K562 (cell line): ENCODE measurements at regions not wholly inside any gene's neighbourhood (a gene's known extent, or its start where the extent isn't known, plus 50 kb on each side); places are given as distances from the start of the nearest gene placed in this dataset.

Experiments
- ATAC-seq: fragments of 200-7000 bp; cut with Tn5 transposase; 3 replicates; pipeline ENCODE4 v1.9.1; 2020; ENCODE audit warnings: moderate library complexity
- BruUV-seq: library from RNA; stranded (reverse); fragments of 400-500 nt; replicated peaks from 2 replicates; lab custom pipeline; 2021; lab: Mats Ljungman, UMichigan
- CTCF ChIA-PET: fragments of 300-600 bp; formaldehyde crosslinking; extraction: SDS; loops from one replicate; lab custom pipeline; 2021; ENCODE audit warnings: low intra/inter-chr PET ratio; lab: Yijun Ruan, JAX
- POLR2A ChIA-PET: fragments of 300-600, 350-650 bp; sonication (Branson Sonifier 250); formaldehyde crosslinking; extraction: SDS; loops from one replicate; lab custom pipeline; 2021; ENCODE audit warnings: antibody characterized with exemption, inconsistent platforms; lab: Yijun Ruan, JAX
- DNase-seq, 4 experiments: peaks; one replicate each; pipeline versions ENCODE4 v3.0.0 to v3.0.0-alpha.2; 2011 to 2018; ENCODE audit warnings: low spot score in 3 of 4, mixed read lengths in 3 of 4; ENCODE audit errors: extremely low read depth in 1 of 4
- FAIRE-seq: peaks from 2 replicates; lab custom pipeline; 2011; peaks lifted over from hg19 to GRCh38; lab: Jason Lieb, UNC
- H2AFZ ChIP-seq: 2 replicates; pipeline ENCODE4 v1.6.0; 2011; ENCODE audit warnings: low read depth, low read length, control low read depth, inconsistent platforms
- H3K27ac ChIP-seq: fragments of 200-600 bp; 3 replicates; pipeline ENCODE4 v1.8.0; 2011; ENCODE audit warnings: low read depth, mild to moderate bottlenecking, control low read depth, inconsistent platforms, low read length, moderate library complexity, mixed read lengths; ENCODE audit errors: extremely low read depth
- H3K27me3 ChIP-seq, 2 experiments: fragments of 300-600 bp in 1 of 2; 2 replicates in 1 of 2; 3 replicates in 1 of 2; pipeline versions ENCODE4 v1.6.0 to v1.8.0; 2011; ENCODE audit warnings: inconsistent platforms in 2 of 2, low read length in 2 of 2, mild to moderate bottlenecking in 1 of 2, mixed read lengths in 1 of 2, moderate library complexity in 1 of 2; ENCODE audit not compliant: control insufficient read depth in 2 of 2, insufficient read depth in 2 of 2
- H3K36me3 ChIP-seq: fragments of 300-600 bp; 3 replicates; pipeline ENCODE4 v1.8.0; 2011; ENCODE audit warnings: mild to moderate bottlenecking, low read length, inconsistent platforms; ENCODE audit not compliant: control insufficient read depth, insufficient read depth
- H3K4me1 ChIP-seq, 2 experiments: fragments of 200-600 bp in 1 of 2; replicated peaks in 1 of 2; 2 replicates in 1 of 2; 3 replicates in 1 of 2; pipeline versions ENCODE4 v1.5.1 to v1.8.0; 2011; ENCODE audit warnings: inconsistent platforms in 2 of 2, low read length in 2 of 2, mild to moderate bottlenecking in 1 of 2, mixed read lengths in 1 of 2, moderate library complexity in 1 of 2; ENCODE audit not compliant: control insufficient read depth in 2 of 2, insufficient read depth in 2 of 2
- H3K4me2 ChIP-seq: 2 replicates; pipeline ENCODE4 v1.6.1; 2011; ENCODE audit warnings: low read length, control low read depth, inconsistent platforms, mixed read lengths; ENCODE audit not compliant: insufficient read depth
- H3K4me3 ChIP-seq: fragments of 200-600 bp; sonication (generic), shearing (Covaris generic); 2 replicates; pipeline ENCODE4 v1.5.1; 2016; ENCODE audit warnings: control low read depth, inconsistent platforms
- H3K79me2 ChIP-seq: fragments of 200-600 bp; 3 replicates; pipeline ENCODE4 v1.8.0; 2011; ENCODE audit warnings: low read length, inconsistent platforms; ENCODE audit not compliant: control insufficient read depth, insufficient read depth
- H3K9ac ChIP-seq, 2 experiments: 2 replicates each; pipeline versions ENCODE4 v1.6.0 to v1.6.1; 2011; ENCODE audit warnings: low read depth in 2 of 2, low read length in 2 of 2, control low read depth in 1 of 2, inconsistent platforms in 1 of 2, mild to moderate bottlenecking in 1 of 2, mixed read lengths in 1 of 2; ENCODE audit not compliant: insufficient read depth in 1 of 2
- H3K9me1 ChIP-seq: one replicate; pipeline ENCODE4 v1.6.0; 2011; ENCODE audit warnings: inconsistent platforms, mild to moderate bottlenecking, low read length, moderate library complexity; ENCODE audit not compliant: control insufficient read depth, insufficient read depth
- H3K9me3 ChIP-seq: replicated peaks from 2 replicates; pipeline ENCODE4 v1.5.1; 2011; ENCODE audit warnings: low read depth, low read length, inconsistent platforms; ENCODE audit not compliant: control insufficient read depth, insufficient read depth
- H4K20me1 ChIP-seq: replicated peaks from 2 replicates; pipeline ENCODE4 v1.6.1; 2011; ENCODE audit warnings: low read length, inconsistent platforms, mixed read lengths; ENCODE audit not compliant: control insufficient read depth, insufficient read depth
- C11orf30 ChIP-seq: fragments of 450-650 bp; IDR thresholded peaks from 2 replicates; pipeline ENCODE4 v1.6.1; 2016; ENCODE audit warnings: low read depth, mild to moderate bottlenecking
- FUS ChIP-seq: fragments of 200-400 bp; formaldehyde crosslinking; optimal IDR thresholded peaks from 2 replicates; pipeline ENCODE3; 2017; ENCODE audit warnings: low read depth, low read length
- MEF2A ChIP-seq: IDR thresholded peaks from 2 replicates; pipeline ENCODE4 v1.6.1; 2011; ENCODE audit warnings: low read depth, mild to moderate bottlenecking, low read length, moderate library complexity; ENCODE audit not compliant: control insufficient read depth
- NFIX ChIP-seq: fragments of 250-450 bp; sonication (Bioruptor Pico); IDR thresholded peaks from 2 replicates; pipeline ENCODE4 v1.4.0; 2020; ENCODE audit warnings: low read depth, mild to moderate bottlenecking, moderate library complexity
- POLR2G ChIP-seq: fragments of 200-400 bp; formaldehyde crosslinking; IDR thresholded peaks from 2 replicates; pipeline ENCODE4 v1.6.1; 2017; ENCODE audit warnings: low read depth, mild to moderate bottlenecking, antibody characterized with exemption, low read length, moderate library complexity
- ZNF175 ChIP-seq: fragments of 200-800 bp; sonication (Bioruptor generic); IDR thresholded peaks from 2 replicates; pipeline ENCODE4 v1.6.1; 2016; ENCODE audit warnings: low read depth, mild to moderate bottlenecking, missing genetic modification characterization, missing compliant biosample characterization
- ZNF316 ChIP-seq: fragments of 450-650 bp; IDR thresholded peaks from 2 replicates; pipeline ENCODE4 v1.6.1; 2016
- ZNF592 ChIP-seq: fragments of 450-650 bp; IDR thresholded peaks from 2 replicates; pipeline ENCODE4 v1.6.1; 2017; ENCODE audit warnings: antibody characterized with exemption, mild to moderate bottlenecking
- ZNF830 ChIP-seq: fragments of 250-450 bp; sonication (Bioruptor Pico); IDR thresholded peaks from 2 replicates; pipeline ENCODE4 v1.5.0; 2021; ENCODE audit warnings: mild to moderate bottlenecking
- WGBS: fragments of 100-300 bp; shearing (Covaris generic); methylation state at CpG from one replicate; pipeline ENCODE4 v1.1.6; 2016; ENCODE audit warnings: low coverage, mixed read lengths; ENCODE audit not compliant: insufficient coverage; ENCODE audit errors: missing lambda C conversion rate; 5-methylcytosine and 5-hydroxymethylcytosine counted together
- in situ Hi-C: fragments of 300-500 bp; cut with MboI; formaldehyde crosslinking; loops from 4 replicates; pipeline ENCODE4 v1.15.0; 2018; ENCODE audit warnings: inconsistent platforms, mixed read lengths
- intact Hi-C: fragments of 100-400 bp; cut with micrococcal nuclease; formaldehyde crosslinking; loops from 2 replicates; pipeline ENCODE4 v1.14.2; 2022
- TF ChIP-seq, protein P1 (sequence below): sonication (generic); formaldehyde crosslinking; IDR thresholded peaks from 2 replicates; pipeline ENCODE4 v1.8.1; 2023; ENCODE audit warnings: missing genetic modification reagents, mild to moderate bottlenecking, borderline replicate concordance
- TF ChIP-seq, protein P2 (sequence below): fragments of 450-650 bp; formaldehyde crosslinking; IDR thresholded peaks from 2 replicates; pipeline ENCODE4 v1.4.0; 2020; ENCODE audit warnings: mild to moderate bottlenecking, mixed read lengths

DNA sequence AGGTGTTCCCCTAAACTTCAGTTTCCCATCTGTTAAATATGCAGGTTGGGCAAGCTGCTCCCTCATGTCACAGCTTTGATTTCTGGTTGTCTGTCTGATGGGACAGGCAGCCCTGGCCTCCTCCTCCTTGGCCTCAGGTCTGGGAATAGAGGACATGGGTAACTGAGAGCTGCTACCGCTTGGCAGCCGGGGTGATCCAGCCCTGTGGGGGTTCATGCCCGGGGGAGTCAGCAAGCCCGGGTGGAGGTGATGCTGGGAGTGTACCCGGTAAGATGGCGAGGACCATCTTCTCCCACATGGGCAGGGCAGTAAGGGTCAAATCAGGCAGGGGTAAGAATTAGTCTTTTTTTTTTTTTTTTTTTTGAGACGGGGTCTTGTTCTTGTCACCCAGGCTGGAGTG is 845.0 kb downstream of the TBC1D22A start:
- Histone ChIP-seq H3K9me3 (no peaks in the 10 kb centered on the region), H3K79me2 (no peaks in the 10 kb centered on the region), H2AFZ (no peak overlapping the region), H3K4me2 (no peak overlapping the region), H3K4me1 (no peaks in the 10 kb centered on the region), H3K27ac (no peak overlapping the region), H3K9ac (no peak overlapping the region), H3K36me3 (no peaks in the 10 kb centered on the region), H3K4me3 (no peak overlapping the region), H4K20me1 (0 out of 2 replicates have a peak, but pooled peaks cover 3% of the 10 kb centered on the region), H3K9me1 (no peaks in the 10 kb centered on the region), H3K27me3 (peaks cover 0 to 30% of the 10 kb centered on the region in 2 experiments; a peak in 2 of 5 replicates)
- ChIA-PET POLR2A (interaction anchor here (1.3 kb wide), 1 partner anchor 110 kb away, joined by 5 read pairs; no protein-coding TSS in a partner anchor), CTCF (no interaction called here)
- in situ Hi-C loops (no loop called here), intact Hi-C loops (no loop called here)
- ATAC-seq (no peak), DNase-seq (no peak), FAIRE-seq (no peak)
- no peak for TF ChIP-seq C11orf30
- TF ChIP-seq, protein P1, sequence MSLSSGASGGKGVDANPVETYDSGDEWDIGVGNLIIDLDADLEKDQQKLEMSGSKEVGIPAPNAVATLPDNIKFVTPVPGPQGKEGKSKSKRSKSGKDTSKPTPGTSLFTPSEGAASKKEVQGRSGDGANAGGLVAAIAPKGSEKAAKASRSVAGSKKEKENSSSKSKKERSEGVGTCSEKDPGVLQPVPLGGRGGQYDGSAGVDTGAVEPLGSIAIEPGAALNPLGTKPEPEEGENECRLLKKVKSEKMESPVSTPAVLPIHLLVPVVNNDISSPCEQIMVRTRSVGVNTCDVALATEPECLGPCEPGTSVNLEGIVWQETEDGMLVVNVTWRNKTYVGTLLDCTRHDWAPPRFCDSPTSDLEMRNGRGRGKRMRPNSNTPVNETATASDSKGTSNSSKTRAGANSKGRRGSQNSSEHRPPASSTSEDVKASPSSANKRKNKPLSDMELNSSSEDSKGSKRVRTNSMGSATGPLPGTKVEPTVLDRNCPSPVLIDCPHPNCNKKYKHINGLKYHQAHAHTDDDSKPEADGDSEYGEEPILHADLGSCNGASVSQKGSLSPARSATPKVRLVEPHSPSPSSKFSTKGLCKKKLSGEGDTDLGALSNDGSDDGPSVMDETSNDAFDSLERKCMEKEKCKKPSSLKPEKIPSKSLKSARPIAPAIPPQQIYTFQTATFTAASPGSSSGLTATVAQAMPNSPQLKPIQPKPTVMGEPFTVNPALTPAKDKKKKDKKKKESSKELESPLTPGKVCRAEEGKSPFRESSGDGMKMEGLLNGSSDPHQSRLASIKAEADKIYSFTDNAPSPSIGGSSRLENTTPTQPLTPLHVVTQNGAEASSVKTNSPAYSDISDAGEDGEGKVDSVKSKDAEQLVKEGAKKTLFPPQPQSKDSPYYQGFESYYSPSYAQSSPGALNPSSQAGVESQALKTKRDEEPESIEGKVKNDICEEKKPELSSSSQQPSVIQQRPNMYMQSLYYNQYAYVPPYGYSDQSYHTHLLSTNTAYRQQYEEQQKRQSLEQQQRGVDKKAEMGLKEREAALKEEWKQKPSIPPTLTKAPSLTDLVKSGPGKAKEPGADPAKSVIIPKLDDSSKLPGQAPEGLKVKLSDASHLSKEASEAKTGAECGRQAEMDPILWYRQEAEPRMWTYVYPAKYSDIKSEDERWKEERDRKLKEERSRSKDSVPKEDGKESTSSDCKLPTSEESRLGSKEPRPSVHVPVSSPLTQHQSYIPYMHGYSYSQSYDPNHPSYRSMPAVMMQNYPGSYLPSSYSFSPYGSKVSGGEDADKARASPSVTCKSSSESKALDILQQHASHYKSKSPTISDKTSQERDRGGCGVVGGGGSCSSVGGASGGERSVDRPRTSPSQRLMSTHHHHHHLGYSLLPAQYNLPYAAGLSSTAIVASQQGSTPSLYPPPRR = no peak
- TF ChIP-seq ZNF592 = no peak
- no peak for TF ChIP-seq ZNF316
- TF ChIP-seq POLR2G = no peak
- TF ChIP-seq NFIX (CRISPR knock-in tag) = no peak
- no peak for TF ChIP-seq MEF2A
- TF ChIP-seq, protein P2, sequence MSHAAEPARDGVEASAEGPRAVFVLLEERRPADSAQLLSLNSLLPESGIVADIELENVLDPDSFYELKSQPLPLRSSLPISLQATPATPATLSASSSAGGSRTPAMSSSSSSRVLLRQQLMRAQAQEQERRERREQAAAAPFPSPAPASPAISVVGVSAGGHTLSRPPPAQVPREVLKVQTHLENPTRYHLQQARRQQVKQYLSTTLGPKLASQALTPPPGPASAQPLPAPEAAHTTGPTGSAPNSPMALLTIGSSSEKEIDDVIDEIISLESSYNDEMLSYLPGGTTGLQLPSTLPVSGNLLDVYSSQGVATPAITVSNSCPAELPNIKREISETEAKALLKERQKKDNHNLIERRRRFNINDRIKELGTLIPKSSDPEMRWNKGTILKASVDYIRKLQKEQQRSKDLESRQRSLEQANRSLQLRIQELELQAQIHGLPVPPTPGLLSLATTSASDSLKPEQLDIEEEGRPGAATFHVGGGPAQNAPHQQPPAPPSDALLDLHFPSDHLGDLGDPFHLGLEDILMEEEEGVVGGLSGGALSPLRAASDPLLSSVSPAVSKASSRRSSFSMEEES (CRISPR knock-in tag) = no peak
- TF ChIP-seq ZNF830 (CRISPR knock-in tag) = no peak
- no peak for TF ChIP-seq FUS
- TF ChIP-seq ZNF175 (CRISPR knock-in tag) = no peak
- 0% methylated on average over 5 of the region's 7 CpGs for WGBS
- no TSS peak for BruUV-seq
